Astrocyte (in vitro differentiated cells and primary cell): ENCODE measurements at regions not wholly inside any gene's neighbourhood (a gene's known extent, or its start where the extent isn't known, plus 50 kb on each side); places are given as distances from the start of the nearest gene placed in this dataset.
A peak's percentile ranks its signal among the peaks of the same experiment; 100 is the strongest.

Source experiments
- DNase-seq: peaks from one replicate; pipeline ENCODE4 v3.0.0-alpha.2; 2010; ENCODE audit warnings: low read depth
- FAIRE-seq: peaks from 2 replicates; lab custom pipeline; 2011; peaks lifted over from hg19 to GRCh38; lab: Jason Lieb, UNC
- H2AFZ ChIP-seq: 2 replicates; pipeline ENCODE4 v1.6.0; 2012; ENCODE audit warnings: low read depth, low read length, inconsistent platforms
- H3K27ac ChIP-seq: 2 replicates; pipeline ENCODE4 v1.5.1; 2011; ENCODE audit warnings: low read depth, low read length, inconsistent platforms
- H3K27me3 ChIP-seq: 2 replicates; pipeline ENCODE4 v1.6.0; 2011; ENCODE audit warnings: low read length, inconsistent platforms; ENCODE audit not compliant: insufficient read depth
- H3K36me3 ChIP-seq: 2 replicates; pipeline ENCODE4 v1.5.1; 2011; ENCODE audit warnings: low read length, inconsistent platforms; ENCODE audit not compliant: insufficient read depth
- H3K4me1 ChIP-seq: 2 replicates; pipeline ENCODE4 v1.5.1; 2011; ENCODE audit warnings: low read length, inconsistent platforms; ENCODE audit not compliant: insufficient read depth
- H3K4me2 ChIP-seq: 2 replicates; pipeline ENCODE4 v1.6.0; 2012; ENCODE audit warnings: low read length, inconsistent platforms
- H3K4me3 ChIP-seq: 2 replicates; pipeline ENCODE4 v1.5.1; 2011; ENCODE audit warnings: low read depth, mild to moderate bottlenecking, low read length, inconsistent platforms; ENCODE audit not compliant: insufficient read depth
- H3K79me2 ChIP-seq: 2 replicates; pipeline ENCODE4 v1.6.0; 2012; ENCODE audit warnings: mild to moderate bottlenecking, low read length, inconsistent platforms; ENCODE audit not compliant: insufficient read depth
- H3K9ac ChIP-seq: 2 replicates; pipeline ENCODE4 v1.6.0; 2012; ENCODE audit warnings: mild to moderate bottlenecking, low read length, inconsistent platforms
- H3K9me3 ChIP-seq: 2 replicates; pipeline ENCODE4 v1.5.1; 2012; ENCODE audit warnings: low read depth, mild to moderate bottlenecking, low read length, inconsistent platforms; ENCODE audit not compliant: insufficient read depth
- H4K20me1 ChIP-seq: 2 replicates; pipeline ENCODE4 v1.6.0; 2012; ENCODE audit warnings: low read length, inconsistent platforms; ENCODE audit not compliant: insufficient read depth
- H3K27ac Mint-ChIP-seq: one replicate; pipeline ENCODE4 v1.8.0; 2021; ENCODE audit warnings: mild to moderate bottlenecking, mixed read lengths; ENCODE audit not compliant: unreplicated experiment
- H3K27me3 Mint-ChIP-seq: one replicate; pipeline ENCODE4 v1.8.0; 2021; ENCODE audit warnings: low read depth, mixed read lengths; ENCODE audit not compliant: unreplicated experiment
- H3K36me3 Mint-ChIP-seq: one replicate; pipeline ENCODE4 v1.8.0; 2021; ENCODE audit warnings: low read depth, mixed read lengths; ENCODE audit not compliant: unreplicated experiment
- H3K4me1 Mint-ChIP-seq: one replicate; pipeline ENCODE4 v1.8.0; 2021; ENCODE audit warnings: low read depth, mixed read lengths; ENCODE audit not compliant: unreplicated experiment
- H3K4me3 Mint-ChIP-seq: one replicate; pipeline ENCODE4 v1.8.0; 2021; ENCODE audit warnings: mild to moderate bottlenecking, moderate library complexity, mixed read lengths; ENCODE audit not compliant: unreplicated experiment
- H3K9me3 Mint-ChIP-seq: one replicate; pipeline ENCODE4 v1.8.0; 2021; ENCODE audit warnings: mild to moderate bottlenecking, mixed read lengths; ENCODE audit not compliant: unreplicated experiment
- EZH2 ChIP-seq: IDR thresholded peaks from 2 replicates; pipeline ENCODE4 v1.6.1; 2012; ENCODE audit warnings: mild to moderate bottlenecking, low read length, inconsistent platforms; ENCODE audit not compliant: insufficient read depth
- TF ChIP-seq, protein P1 (sequence below): IDR thresholded peaks from 2 replicates; pipeline ENCODE4 v1.5.1; 2011; ENCODE audit warnings: low read depth, mild to moderate bottlenecking, inconsistent platforms, low read length, moderate library complexity; ENCODE audit not compliant: insufficient read depth

GRCh38 chr12:3366451-3367110 lies 124.4 kb upstream of the PRMT8 start:
- Histone ChIP-seq H3K4me3 (no peak overlapping the region), H3K9me3 (no peaks in the 10 kb centered on the region), H3K36me3 (no peaks in the 10 kb centered on the region), H3K27me3 (peaks cover 48% of the 10 kb centered on the region), H3K4me2 (no peak overlapping the region), H4K20me1 (no peaks in the 10 kb centered on the region), H3K27ac (no peak overlapping the region), H3K9ac (no peak overlapping the region), H2AFZ (no peak overlapping the region), H3K4me1 (no peaks in the 10 kb centered on the region), H3K79me2 (no peaks in the 10 kb centered on the region)
- FAIRE-seq (no peak), DNase-seq (no peak)
- H3K27ac Mint-ChIP-seq = no peak overlapping the region
- no peaks in the 10 kb centered on the region for H3K36me3 Mint-ChIP-seq
- H3K9me3 Mint-ChIP-seq = no peaks in the 10 kb centered on the region
- H3K4me1 Mint-ChIP-seq = no peaks in the 10 kb centered on the region
- peaks cover 40% of the 10 kb centered on the region for H3K27me3 Mint-ChIP-seq
- H3K4me3 Mint-ChIP-seq = peak overlapping the region; percentile 68
- TF ChIP-seq EZH2 = no peak
- TF ChIP-seq, protein P1, sequence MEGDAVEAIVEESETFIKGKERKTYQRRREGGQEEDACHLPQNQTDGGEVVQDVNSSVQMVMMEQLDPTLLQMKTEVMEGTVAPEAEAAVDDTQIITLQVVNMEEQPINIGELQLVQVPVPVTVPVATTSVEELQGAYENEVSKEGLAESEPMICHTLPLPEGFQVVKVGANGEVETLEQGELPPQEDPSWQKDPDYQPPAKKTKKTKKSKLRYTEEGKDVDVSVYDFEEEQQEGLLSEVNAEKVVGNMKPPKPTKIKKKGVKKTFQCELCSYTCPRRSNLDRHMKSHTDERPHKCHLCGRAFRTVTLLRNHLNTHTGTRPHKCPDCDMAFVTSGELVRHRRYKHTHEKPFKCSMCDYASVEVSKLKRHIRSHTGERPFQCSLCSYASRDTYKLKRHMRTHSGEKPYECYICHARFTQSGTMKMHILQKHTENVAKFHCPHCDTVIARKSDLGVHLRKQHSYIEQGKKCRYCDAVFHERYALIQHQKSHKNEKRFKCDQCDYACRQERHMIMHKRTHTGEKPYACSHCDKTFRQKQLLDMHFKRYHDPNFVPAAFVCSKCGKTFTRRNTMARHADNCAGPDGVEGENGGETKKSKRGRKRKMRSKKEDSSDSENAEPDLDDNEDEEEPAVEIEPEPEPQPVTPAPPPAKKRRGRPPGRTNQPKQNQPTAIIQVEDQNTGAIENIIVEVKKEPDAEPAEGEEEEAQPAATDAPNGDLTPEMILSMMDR = no peak

DNA sequence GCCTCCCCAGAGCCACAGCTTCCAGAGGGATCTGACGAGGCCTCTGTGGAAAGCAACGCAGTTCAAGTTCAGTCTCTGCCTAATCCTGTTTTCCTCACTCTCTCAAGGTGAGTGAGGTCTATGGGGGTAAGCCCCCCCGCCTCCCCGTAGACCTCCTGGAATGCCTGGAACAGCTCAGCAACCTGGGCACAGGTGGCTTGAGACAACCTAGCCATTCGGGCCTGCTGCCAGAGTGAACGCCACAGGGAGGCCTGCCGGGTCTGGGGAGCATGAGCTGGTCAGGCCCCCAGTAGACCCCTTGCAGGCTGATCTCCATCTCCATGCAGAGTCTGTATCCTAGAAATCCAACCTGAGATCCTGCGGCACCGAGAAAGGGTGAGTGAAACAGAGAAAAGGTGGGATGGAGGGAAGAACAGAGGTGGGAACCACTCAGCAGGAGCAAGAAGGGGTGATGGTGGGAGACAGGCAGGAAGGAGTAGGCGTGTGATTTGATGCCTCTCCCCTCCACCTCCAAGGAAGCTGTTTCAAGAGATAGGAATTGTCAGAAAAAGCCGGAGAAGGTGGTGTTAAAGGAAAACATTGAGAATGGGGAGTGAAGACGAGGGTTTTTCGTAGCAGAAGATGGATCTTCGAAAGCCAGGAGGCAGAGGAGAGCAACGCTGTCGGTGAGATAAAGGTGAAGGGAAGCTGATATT lies 123.1 kb upstream of the PRMT8 start:
- Mint-ChIP-seq H3K27ac (no peak overlapping the region), H3K27me3 (peaks cover 34% of the 10 kb centered on the region), H3K4me1 (no peaks in the 10 kb centered on the region), H3K4me3 (no peak overlapping the region), H3K9me3 (no peaks in the 10 kb centered on the region), H3K36me3 (no peaks in the 10 kb centered on the region)
- Histone ChIP-seq H3K79me2 (no peaks in the 10 kb centered on the region), H3K4me2 (no peak overlapping the region), H2AFZ (no peak overlapping the region), H3K27ac (no peak overlapping the region), H3K27me3 (peaks cover 48% of the 10 kb centered on the region), H3K4me1 (no peaks in the 10 kb centered on the region), H3K4me3 (no peak overlapping the region), H3K9me3 (no peaks in the 10 kb centered on the region), H3K36me3 (no peaks in the 10 kb centered on the region), H4K20me1 (no peaks in the 10 kb centered on the region), H3K9ac (no peak overlapping the region)
- no peak for TF ChIP-seq EZH2
- TF ChIP-seq, protein P1 = no peak
- DNase-seq = no peak
- FAIRE-seq = no peak

DNA sequence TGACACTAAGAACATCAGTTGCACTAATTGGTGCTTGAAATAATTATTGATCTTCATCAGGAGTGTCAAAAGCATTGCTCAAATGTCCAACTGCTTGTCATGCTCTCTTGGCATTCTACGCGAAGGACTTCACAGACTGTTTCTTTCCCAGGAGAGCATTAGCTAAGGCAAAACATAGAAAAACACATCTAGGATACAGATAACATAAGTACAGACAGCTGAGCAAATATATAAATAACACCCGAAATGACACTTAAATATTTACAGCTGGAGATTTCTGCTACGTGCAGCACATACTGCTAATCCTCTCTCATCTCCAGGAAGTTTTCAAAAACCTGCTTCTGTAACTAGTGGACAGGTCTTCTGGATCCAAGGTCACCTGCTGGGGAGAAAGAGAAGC lies 120.0 kb upstream of the PRMT8 start:
- no peaks in the 10 kb centered on the region for H3K9me3 Mint-ChIP-seq
- no peak for DNase-seq
- no peak overlapping the region for H3K4me3 ChIP-seq
- H3K27me3 Mint-ChIP-seq = peaks cover 15% of the 10 kb centered on the region
- no peak for FAIRE-seq
- peaks cover 36% of the 10 kb centered on the region for H3K27me3 ChIP-seq
- H3K4me1 ChIP-seq = no peaks in the 10 kb centered on the region
- no peak overlapping the region for H3K4me3 Mint-ChIP-seq
- no peaks in the 10 kb centered on the region for H3K36me3 Mint-ChIP-seq
- H3K79me2 ChIP-seq = no peaks in the 10 kb centered on the region
- no peaks in the 10 kb centered on the region for H3K9me3 ChIP-seq
- no peaks in the 10 kb centered on the region for H4K20me1 ChIP-seq
- no peak overlapping the region for H2AFZ ChIP-seq
- H3K4me1 Mint-ChIP-seq = no peaks in the 10 kb centered on the region
- no peak overlapping the region for H3K27ac ChIP-seq
- H3K4me2 ChIP-seq = no peak overlapping the region
- H3K9ac ChIP-seq = no peak overlapping the region
- H3K27ac Mint-ChIP-seq = no peak overlapping the region
- TF ChIP-seq, protein P1 = no peak
- no peak for TF ChIP-seq EZH2
- no peaks in the 10 kb centered on the region for H3K36me3 ChIP-seq
